ENCODE measurements at regions not wholly inside any gene's neighbourhood (a gene's known extent, or its start where the extent isn't known, plus 50 kb on each side); places are given as distances from the start of the nearest gene placed in this dataset.

GRCh38 chr5:1666812-1667588, 132.6 kb downstream of the MRPL36 start:
- TF ChIP-seq CTCF (IDR thresholded peaks at IDR 0.05) (peak; percentile 22; the same call in 1 of the 2 replicates), POLR2AphosphoS5 (IDR thresholded peaks at IDR 0.05; ENCODE audit: low read depth, low read length) (no peak)
